ENCODE measurements at regions not wholly inside any gene's neighbourhood (a gene's known extent, or its start where the extent isn't known, plus 50 kb on each side); places are given as distances from the start of the nearest gene placed in this dataset.
"Not testable (repeated sequence)": the region's sequence is repeated elsewhere in the genome, so short reads cannot be mapped to it uniquely, and the experiment has no call there.

- no peak for TF ChIP-seq CTCF (IDR thresholded peaks at IDR 0.05)
- intact Hi-C loops (cut with DNase I), result no loop called here
- no peak for DNase-seq
- H3K4me1 ChIP-seq, result no peaks in the 10 kb centered on the region
- no peak overlapping the region for H3K4me3 ChIP-seq
- H3K36me3 ChIP-seq, result no peaks in the 10 kb centered on the region
- ATAC-seq, result no peak
- no peak overlapping the region for H3K27ac ChIP-seq
- H3K27me3 ChIP-seq, result no peaks in the 10 kb centered on the region
- no peaks in the 10 kb centered on the region for H3K9me3 ChIP-seq
Observed at GRCh38 chr9:102445906-102446305, 549.2 kb upstream of the CYLC2 start.

- DNase-seq (no peak), ATAC-seq (no peak)
- Histone ChIP-seq H3K36me3 (no peaks in the 10 kb centered on the region), H3K4me3 (no peak overlapping the region), H3K4me1 (no peaks in the 10 kb centered on the region), H3K27ac (no peak overlapping the region), H3K27me3 (no peaks in the 10 kb centered on the region), H3K9me3 (no peaks in the 10 kb centered on the region)
- no peak for TF ChIP-seq CTCF (IDR thresholded peaks at IDR 0.05)
- intact Hi-C loops (cut with DNase I), result no loop called here
Observed at GRCh38 chr9:102445181-102445747, 549.9 kb upstream of the CYLC2 start.

GRCh38 chr9:102439583-102439982, 555.5 kb upstream of the CYLC2 start:
- no peak for ATAC-seq
- H3K36me3 ChIP-seq, result no peaks in the 10 kb centered on the region
- intact Hi-C loops (cut with DNase I), result no loop called here
- no peak for TF ChIP-seq CTCF (IDR thresholded peaks at IDR 0.05)
- H3K4me1 ChIP-seq, result no peaks in the 10 kb centered on the region
- H3K9me3 ChIP-seq, result no peaks in the 10 kb centered on the region
- no peak for DNase-seq
- H3K27me3 ChIP-seq, result no peaks in the 10 kb centered on the region
- no peak overlapping the region for H3K4me3 ChIP-seq
- no peak overlapping the region for H3K27ac ChIP-seq

GRCh38 chr9:102436599-102436998, 558.5 kb upstream of the CYLC2 start:
- ATAC-seq; H3K4me3 ChIP-seq; DNase-seq; H3K27ac ChIP-seq; H3K27me3 ChIP-seq; H3K9me3 ChIP-seq; intact Hi-C loops (cut with DNase I); H3K36me3 ChIP-seq; H3K4me1 ChIP-seq: not testable (repeated sequence)

- Histone ChIP-seq H3K4me1 (no peaks in the 10 kb centered on the region), H3K4me3 (no peak overlapping the region), H3K27ac (no peak overlapping the region), H3K9me3 (no peaks in the 10 kb centered on the region), H3K27me3 (no peaks in the 10 kb centered on the region), H3K36me3 (no peaks in the 10 kb centered on the region)
- intact Hi-C loops (cut with DNase I), result no loop called here
- DNase-seq, result no peak
- ATAC-seq, result no peak
- TF ChIP-seq CTCF (IDR thresholded peaks at IDR 0.05), result no peak
Observed at GRCh38 chr9:102435427-102435826, 559.7 kb upstream of the CYLC2 start.

- DNase-seq (no peak), ATAC-seq (no peak)
- intact Hi-C loops (cut with DNase I), result no loop called here
- TF ChIP-seq CTCF (IDR thresholded peaks at IDR 0.05), result no peak
- Histone ChIP-seq H3K9me3 (no peaks in the 10 kb centered on the region), H3K4me3 (no peak overlapping the region), H3K4me1 (no peaks in the 10 kb centered on the region), H3K36me3 (no peaks in the 10 kb centered on the region), H3K27me3 (no peaks in the 10 kb centered on the region), H3K27ac (no peak overlapping the region)
Observed at GRCh38 chr9:102434545-102434944, 560.6 kb upstream of the CYLC2 start.

Measured in upper lobe of right lung (tissue), 1 donor.